GM18505 (cell line): ENCODE measurements at regions not wholly inside any gene's neighbourhood (a gene's known extent, or its start where the extent isn't known, plus 50 kb on each side); places are given as distances from the start of the nearest gene placed in this dataset.

Experiments used
- ATAC-seq: cut with Tn5 transposase; IDR thresholded peaks from one replicate; pipeline ENCODE4 v1.9.1; 2021; ENCODE audit not compliant: unreplicated experiment
- POLR2A ChIP-seq: IDR thresholded peaks from 4 replicates; pipeline ENCODE4 v1.6.1; 2011; ENCODE audit warnings: borderline replicate concordance; ENCODE audit not compliant: insufficient read depth, insufficient read length; ENCODE audit errors: extremely low read depth

DNA sequence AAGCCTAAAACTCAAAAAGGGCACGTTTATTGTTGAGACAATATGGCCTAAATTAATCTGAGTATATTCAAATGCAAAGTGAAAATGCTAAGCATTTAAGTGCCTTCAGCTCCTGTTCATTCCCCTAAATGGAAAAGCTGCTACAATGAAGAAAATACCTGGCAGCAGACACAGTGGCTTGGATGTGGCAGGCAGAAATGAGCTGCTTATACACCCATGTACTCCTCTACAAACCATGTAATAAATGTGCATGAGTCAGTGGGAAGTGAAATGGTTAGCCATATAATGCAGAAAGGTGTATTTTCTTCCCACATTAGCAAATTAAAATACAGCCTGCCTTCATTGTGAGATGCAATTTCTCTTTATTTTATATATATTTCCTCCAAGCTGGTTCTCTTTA lies 859.2 kb upstream of the SEMA6A start:
- no peak for TF ChIP-seq POLR2A
- ATAC-seq: no peak

DNA sequence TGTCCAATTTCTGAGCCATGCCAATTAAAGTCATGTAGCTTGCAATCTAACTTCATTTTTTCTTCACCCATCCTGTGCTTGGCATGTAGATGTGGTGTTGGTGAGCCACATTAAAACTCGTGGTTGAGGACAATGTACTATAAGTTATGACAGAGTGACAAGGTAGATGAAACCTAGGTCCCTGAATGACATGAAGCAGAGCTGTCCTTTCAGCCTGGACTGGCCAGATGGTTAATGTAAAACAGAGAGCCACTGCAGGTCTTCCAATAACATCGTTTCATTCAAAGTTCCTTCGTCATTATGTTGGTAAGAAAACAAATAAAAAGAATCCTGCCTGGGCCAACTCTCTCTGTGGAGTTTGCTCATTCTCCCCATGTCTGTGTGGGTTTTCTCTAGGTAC lies 856.5 kb upstream of the SEMA6A start:
- TF ChIP-seq POLR2A: no peak
- no peak for ATAC-seq

DNA sequence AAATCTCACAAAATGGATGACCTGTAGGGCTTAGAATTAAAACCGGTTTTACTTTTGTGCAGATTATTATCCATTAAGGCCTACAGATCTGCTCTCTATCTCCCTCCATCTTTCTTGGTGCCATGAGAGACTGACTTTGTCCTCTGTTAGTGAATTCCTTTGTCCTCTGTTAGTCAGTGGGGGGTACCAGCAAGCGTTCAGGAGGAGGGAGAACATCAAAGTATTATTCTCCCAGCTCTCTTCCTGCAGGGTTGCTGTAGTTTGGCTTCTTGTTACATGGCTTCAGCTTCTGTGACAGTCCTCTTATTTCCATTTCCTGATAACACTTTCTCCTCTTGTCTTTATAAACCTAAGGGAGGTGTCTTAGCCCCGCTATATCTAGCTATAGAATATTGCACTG lies 850.5 kb upstream of the SEMA6A start:
- ATAC-seq: no peak
- no peak for TF ChIP-seq POLR2A

DNA sequence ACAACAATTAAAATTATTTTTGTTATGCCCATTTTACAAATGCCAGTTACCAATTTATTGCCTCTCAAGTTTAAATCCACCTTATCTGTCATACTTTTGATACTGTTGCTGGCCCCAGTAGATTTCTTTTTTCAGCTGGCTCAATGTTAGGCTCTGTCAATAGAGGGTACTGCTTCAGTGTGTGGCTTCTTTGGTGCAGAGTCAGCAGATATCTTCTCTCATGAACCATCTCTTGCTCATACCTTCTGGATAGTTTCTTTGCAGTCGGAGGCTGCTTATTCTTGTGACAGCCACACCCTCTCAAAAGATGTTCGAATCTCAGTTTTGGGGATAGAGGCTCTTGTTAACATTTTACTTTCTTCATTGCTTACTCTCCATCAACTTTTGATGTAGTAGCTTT lies 849.9 kb upstream of the SEMA6A start:
- ATAC-seq: no peak
- no peak for TF ChIP-seq POLR2A

DNA sequence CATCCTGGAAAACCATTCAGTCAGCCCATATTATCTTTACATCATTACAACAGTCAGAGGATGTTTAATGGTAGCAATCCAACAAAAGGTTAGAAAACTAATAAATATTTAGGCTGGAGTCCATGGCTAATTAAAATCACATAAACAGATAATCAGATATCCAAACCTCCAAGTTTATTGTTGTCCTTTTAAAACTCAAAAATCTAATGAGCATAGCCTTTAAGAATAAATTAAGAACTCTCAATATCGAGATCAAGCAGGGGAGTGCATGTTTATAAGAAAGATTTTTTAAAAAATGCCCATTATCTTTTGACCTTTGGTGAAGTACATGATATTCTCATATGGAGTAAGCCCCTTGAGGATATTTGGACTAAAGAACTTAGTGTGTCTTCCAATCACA lies 842.9 kb upstream of the SEMA6A start:
- no peak for ATAC-seq

DNA sequence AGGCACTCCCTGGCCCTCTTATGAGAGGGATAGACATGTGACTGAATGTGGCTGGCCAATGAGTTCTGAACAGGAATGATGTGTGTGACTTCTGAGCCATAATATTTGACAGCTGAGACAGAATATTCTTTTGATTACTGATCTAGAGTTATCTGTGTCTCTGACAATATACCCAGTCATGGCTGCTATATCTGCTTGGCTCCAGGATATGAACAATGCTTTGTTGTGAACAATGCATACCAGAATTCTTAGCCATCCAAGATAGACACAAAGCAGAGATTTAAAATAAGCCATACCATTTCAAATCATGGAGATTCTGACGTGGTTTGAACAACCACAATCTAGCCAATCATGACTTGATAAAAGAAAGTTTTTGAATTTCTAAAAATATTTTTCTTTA lies 840.3 kb upstream of the SEMA6A start:
- ATAC-seq: no peak
- TF ChIP-seq POLR2A: no peak

More for the DNA sequence above, 842.9 kb upstream of the SEMA6A start:
- no peak for TF ChIP-seq POLR2A

DNA sequence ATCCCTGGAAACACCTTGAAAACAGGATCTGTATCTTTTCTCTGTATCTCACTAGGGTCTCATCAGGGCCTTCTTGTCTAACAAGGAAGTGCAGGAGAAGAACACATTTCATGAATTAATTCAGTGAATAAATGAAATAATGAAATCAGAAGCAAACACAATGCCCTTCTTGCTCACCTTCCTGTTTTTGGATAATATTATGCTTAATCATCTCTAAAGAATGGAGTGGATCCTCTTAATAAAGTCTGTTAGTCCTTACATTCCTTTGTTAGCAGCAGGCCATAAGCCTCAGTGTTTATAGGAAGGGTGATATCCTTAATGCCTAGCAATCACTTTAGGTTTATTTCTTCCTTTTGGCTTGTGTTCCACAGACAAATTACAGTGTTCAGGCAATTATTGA lies 837.1 kb upstream of the SEMA6A start:
- no peak for ATAC-seq
- no peak for TF ChIP-seq POLR2A

DNA sequence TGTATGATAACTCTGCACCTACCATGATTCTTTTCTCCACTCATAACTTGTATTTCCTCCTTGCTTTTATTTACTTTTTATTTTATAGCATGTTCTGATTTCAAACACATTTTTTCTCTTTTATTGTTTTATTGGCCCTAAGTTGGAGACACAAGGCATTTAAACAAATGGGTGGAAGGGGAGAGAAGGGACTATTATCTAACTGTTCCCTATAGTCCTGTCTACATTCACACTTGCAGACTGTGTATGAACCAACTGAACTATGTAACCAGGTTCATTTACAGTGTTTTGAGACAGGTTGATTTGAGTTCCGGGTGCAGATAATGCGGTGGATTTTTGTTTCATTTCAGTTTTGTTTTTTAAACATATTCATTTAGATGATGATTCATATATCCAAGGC lies 830.6 kb upstream of the SEMA6A start:
- no peak for TF ChIP-seq POLR2A
- no peak for ATAC-seq

DNA sequence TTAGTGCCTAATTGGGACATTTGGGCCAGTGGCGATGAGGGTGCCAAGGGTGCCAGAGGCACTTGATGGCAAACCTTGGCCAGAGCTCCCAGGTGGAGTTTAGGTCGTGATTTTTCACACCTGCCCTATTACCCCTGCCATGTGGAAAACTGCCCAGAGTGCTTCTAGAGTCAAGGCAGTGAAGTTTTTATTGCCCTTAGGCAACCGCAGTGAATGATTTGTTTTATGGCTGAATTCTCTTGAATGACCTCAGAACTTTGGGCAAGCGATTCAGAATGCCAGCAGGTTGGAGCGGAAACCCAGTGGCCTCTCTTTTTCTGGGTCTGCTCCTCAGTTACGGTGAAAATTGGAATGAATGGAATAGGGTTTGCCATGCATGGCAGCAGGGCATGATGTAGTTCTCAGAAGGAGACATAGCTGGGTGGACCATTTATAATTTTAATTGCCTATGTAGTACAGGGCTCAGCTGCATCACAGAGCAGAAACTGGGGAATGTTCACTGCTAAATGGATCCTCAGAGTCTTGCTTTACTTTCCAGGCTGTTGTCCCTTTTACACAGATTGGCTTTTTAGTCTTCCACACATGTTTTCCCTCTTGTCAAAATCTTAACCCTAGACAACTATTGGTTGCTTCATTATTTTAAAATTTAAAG lies 820.0 kb upstream of the SEMA6A start:
- ATAC-seq: no peak
- no peak for TF ChIP-seq POLR2A

DNA sequence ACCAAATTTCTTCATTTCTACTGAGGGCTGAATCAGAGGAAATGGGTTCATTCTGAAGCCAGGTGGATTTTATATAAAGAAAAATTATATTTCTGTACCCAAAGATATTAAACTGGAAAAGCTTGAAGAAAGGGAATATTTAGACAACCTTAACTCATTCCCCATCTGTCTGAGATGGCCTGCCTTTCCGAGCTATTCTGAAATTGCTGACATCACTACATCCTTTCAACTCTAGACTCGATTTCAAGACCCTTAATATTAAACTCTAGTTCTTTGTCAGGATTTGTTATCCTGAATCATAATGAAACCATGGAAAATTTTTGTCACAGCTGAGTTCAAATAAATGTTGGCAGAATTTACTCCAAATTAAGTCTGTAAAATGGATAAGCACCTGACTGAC lies 818.5 kb upstream of the SEMA6A start:
- no peak for TF ChIP-seq POLR2A
- no peak for ATAC-seq

DNA sequence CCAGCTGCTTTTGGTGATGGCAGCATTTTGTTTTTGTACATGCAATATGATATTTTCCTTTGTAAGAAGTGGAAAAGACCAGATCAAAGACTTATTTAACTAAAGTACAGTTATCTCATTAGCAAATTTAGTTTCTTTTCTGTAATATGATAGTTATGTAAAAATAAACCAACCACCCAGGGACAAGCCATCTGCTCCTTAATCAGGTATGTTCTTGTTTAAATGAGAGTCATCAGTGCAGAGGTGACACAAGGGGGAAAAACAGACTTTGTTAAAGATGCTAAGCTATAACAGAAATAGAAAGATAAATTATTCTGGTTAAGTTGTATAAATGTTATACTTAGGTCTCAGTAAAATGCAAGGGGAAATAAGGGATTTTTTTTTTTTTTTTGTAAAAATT lies 805.7 kb upstream of the SEMA6A start:
- no peak for ATAC-seq
- no peak for TF ChIP-seq POLR2A

DNA sequence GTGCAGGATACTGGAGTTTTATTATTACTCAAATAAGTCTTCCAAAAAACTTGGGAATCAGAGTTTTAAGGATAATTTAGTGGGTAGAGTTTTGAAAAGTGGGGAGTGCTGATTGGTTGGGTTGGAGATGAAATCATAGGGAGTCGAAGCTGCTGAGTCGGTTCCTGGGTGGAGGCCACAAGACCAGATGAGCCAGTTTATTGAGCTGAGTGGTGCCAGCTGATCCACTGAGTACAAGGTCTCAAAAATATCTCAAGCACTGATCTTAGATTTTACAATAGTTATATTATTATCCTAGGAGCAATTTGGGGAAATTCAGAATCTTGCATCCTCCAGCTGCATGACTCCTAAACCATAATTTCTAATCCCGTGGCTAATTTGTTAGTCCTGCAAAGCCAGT lies 804.9 kb upstream of the SEMA6A start:
- ATAC-seq: no peak
- TF ChIP-seq POLR2A: no peak

DNA sequence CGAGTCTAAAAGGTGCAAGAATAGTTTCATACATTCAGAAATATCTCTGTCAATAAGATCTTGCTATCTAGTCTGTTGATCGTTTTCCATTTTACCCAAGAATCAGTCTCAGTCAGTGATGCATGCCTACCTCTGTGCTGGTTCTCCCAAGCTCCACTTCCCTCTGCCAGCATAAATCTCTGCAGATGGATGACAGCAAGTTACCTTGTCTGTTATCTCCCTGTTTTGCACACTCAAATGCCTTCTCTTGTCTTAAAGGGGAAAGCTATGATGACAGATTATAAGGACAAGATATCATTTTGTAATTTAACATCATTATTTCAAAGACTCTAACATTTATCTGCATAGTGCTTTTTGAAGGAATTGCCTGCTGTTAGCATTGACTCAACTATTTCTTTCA lies 802.1 kb upstream of the SEMA6A start:
- ATAC-seq: no peak
- no peak for TF ChIP-seq POLR2A

DNA sequence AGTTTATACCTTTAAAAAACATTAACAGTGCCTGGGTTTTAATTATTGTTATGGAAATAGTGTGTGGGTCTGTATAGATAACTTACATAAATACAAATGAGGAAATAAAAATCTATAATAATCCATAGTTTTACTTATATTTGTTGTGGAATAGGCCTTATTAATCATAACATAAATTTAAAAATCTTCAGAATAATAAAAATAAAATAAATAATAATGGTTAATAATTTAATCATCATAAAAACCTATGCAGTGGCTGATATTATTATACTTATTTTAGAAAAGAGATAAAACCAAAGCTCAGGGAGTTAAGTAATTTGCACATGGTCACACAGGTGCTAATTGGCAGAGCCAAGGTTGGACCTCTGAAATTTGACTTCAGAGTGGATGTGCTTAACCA lies 785.3 kb upstream of the SEMA6A start:
- ATAC-seq: no peak
- no peak for TF ChIP-seq POLR2A

DNA sequence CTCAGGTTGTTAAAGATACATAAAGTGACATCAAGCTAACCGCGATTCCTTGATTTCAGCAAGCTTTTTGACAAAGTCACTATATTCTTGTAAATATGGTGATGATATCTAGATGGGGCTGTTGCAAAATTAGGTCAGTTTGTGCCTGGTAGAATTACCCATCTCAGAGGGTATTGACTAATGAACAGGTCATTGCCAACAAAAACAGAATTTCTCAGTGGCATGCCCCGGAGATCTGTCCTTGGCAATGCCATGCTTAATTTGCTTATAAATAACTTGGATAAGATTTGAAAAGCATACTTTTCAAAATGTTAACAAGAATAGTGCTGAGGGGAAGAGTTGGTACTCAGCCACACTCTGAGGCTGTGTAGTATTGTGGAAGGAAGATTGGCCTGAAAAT lies 783.3 kb upstream of the SEMA6A start:
- no peak for ATAC-seq
- TF ChIP-seq POLR2A: no peak
